Epithelial cell of esophagus (primary cell): ENCODE measurements at regions not wholly inside any gene's neighbourhood (a gene's known extent, or its start where the extent isn't known, plus 50 kb on each side); places are given as distances from the start of the nearest gene placed in this dataset.
A peak's percentile ranks its signal among the peaks of the same experiment; 100 is the strongest.

Experiments used
- DNase-seq: peaks from one replicate; pipeline ENCODE4 v3.0.0; 2010; ENCODE audit warnings: low read depth
- H3K4me3 ChIP-seq: 2 replicates; pipeline ENCODE4 v1.5.1; 2011; ENCODE audit warnings: mild to moderate bottlenecking, low read length, control low read depth
- TF ChIP-seq, protein P1 (sequence below): IDR thresholded peaks from 2 replicates; pipeline ENCODE4 v1.5.1; 2011; ENCODE audit warnings: low read depth, mild to moderate bottlenecking, low read length, control low read depth, inconsistent platforms; ENCODE audit not compliant: insufficient read depth; ENCODE audit errors: missing control alignments

DNA sequence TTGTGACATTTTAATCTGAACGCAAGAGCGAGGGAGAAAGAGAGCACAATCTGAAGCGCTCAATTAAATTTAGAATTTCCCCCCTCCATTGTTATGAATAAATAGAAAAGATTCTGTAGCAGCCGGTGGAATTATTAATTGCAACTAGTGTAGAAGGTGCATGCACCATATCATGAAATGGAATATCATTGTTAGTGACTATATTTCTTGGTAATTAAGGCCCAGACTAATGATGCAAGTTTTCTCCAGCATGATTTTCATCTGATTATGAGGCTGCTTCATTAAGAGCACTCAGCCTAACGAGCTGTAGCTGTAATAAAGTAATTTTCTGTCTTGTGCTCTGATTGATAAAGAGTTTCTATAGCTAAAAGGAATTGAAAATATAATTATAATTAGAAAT is 432.2 kb upstream of the SPRED2 start:
- DNase-seq = no peak
- TF ChIP-seq, protein P1, sequence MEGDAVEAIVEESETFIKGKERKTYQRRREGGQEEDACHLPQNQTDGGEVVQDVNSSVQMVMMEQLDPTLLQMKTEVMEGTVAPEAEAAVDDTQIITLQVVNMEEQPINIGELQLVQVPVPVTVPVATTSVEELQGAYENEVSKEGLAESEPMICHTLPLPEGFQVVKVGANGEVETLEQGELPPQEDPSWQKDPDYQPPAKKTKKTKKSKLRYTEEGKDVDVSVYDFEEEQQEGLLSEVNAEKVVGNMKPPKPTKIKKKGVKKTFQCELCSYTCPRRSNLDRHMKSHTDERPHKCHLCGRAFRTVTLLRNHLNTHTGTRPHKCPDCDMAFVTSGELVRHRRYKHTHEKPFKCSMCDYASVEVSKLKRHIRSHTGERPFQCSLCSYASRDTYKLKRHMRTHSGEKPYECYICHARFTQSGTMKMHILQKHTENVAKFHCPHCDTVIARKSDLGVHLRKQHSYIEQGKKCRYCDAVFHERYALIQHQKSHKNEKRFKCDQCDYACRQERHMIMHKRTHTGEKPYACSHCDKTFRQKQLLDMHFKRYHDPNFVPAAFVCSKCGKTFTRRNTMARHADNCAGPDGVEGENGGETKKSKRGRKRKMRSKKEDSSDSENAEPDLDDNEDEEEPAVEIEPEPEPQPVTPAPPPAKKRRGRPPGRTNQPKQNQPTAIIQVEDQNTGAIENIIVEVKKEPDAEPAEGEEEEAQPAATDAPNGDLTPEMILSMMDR = no peak
- H3K4me3 ChIP-seq = no peak overlapping the region

DNA sequence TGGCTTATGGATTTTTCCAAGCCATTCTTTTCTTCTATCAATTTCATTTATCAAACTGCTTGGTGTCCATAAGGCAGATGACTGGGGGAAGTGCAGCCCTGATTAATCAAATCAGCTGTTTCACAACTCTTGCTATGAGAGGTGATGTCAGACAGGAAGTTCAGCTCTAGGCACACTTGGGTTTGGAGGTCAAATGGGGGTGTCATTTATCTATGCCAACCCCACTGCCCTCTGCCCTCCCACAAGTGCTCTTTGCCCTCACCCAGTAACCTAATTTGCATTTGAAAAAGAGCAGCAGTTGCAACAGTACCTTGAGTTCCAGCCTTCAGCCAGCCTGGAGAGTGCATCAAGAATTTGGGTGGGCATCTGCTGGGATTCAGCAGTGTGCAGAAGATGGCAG is 431.3 kb upstream of the SPRED2 start:
- DNase-seq = no peak
- no peak overlapping the region for H3K4me3 ChIP-seq
- TF ChIP-seq, protein P1 = no peak

- DNase-seq = no peak
- H3K4me3 ChIP-seq = no peak overlapping the region
- TF ChIP-seq, protein P1 = no peak
Observed at GRCh38 chr2:65856928-65857327, 424.5 kb upstream of the SPRED2 start.

DNA sequence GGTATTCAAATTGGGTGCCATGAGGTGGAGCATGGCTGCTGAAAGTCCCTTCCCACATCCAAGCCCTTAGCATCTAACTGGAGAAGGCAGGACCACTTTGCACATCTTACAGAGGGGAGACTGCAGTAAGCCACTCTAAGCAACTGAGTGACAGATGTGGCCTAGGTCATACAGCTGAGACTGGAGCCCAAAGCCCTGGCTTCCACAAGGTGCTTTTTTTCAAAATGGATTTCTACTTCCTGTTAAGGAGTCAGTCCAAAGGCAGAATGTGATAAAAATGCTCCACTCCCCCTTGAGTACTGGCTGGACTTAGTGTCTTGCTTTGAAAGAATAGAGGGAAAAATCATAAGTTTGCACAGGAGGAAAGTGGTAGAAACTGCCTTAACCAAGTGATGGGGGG is 424.0 kb upstream of the SPRED2 start:
- no peak for DNase-seq
- TF ChIP-seq, protein P1 = no peak

DNA sequence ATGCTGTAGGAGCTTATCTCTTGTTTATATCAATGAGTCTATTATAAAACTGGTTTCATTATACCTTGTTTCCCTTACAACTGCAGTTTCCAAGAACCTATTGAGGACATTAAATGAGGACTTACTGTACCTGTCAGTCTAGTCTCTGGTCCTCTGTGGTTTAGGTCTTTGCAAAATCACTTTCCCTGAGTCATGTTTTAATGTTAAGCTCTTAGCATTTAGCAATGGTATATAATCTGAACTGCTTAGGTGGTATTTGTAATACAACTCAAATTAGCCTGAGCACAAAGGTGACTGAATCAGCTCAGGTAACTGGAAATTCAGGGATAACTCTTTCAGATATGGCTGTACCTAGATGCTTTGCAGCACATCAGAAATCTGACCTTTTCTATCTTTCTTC is 418.3 kb upstream of the SPRED2 start:
- TF ChIP-seq, protein P1 = no peak
- DNase-seq = peak; percentile 39
- no peak overlapping the region for H3K4me3 ChIP-seq

More for the DNA sequence above, 424.0 kb upstream of the SPRED2 start:
- H3K4me3 ChIP-seq = no peak overlapping the region

DNA sequence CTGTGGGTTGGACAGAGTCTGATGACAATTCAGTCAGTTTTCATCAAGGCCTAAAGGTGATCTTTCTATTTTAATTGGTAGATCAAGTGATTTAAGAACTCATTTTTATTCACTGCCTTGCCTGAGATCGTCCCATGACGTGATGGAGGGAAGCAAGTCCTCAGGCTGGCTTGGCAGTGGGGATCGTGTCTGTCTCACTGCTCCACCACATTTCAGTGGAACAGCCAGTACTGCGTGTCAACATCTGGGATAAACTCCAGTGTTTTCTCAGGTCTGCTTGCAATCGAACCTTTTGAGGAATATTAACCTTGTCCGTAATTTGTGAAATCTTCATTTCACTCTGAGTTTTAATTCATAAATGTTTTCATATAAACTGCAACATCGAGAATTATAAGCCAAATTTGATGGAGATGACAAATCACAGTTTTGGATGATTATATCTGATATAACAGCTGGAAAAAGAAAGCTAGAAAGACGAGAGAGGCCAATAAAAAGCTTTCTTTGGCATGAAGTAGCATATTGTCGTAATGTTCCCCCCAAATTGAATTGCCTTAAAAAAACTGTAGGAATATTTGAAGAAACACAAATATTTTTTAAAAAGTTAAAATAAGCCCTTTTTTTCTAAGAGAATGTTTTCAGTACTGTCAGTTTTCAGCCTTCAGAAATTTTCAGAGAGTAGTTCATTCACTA is 414.7 kb upstream of the SPRED2 start:
- DNase-seq = no peak
- H3K4me3 ChIP-seq = no peak overlapping the region
- TF ChIP-seq, protein P1 = no peak
